Colonic mucosa (tissue), 4 donors: ENCODE measurements at regions not wholly inside any gene's neighbourhood (a gene's known extent, or its start where the extent isn't known, plus 50 kb on each side); places are given as distances from the start of the nearest gene placed in this dataset.
"Not testable (repeated sequence)": the region's sequence is repeated elsewhere in the genome, so short reads cannot be mapped to it uniquely, and the experiment has no call there.

ENCODE experiments used
- DNase-seq: peaks from one replicate; pipeline ENCODE4 v3.0.0-alpha.2; 2020
- H3K27ac ChIP-seq: fragments of 200-600 bp; one replicate; pipeline ENCODE4 v1.8.0; 2021
- H3K27me3 ChIP-seq: fragments of 200-600 bp; one replicate; pipeline ENCODE4 v1.8.0; 2021
- H3K36me3 ChIP-seq: fragments of 200-600 bp; one replicate; pipeline ENCODE4 v1.8.0; 2021
- H3K4me1 ChIP-seq: fragments of 200-600 bp; one replicate; pipeline ENCODE4 v1.8.0; 2021; ENCODE audit warnings: mild to moderate bottlenecking
- H3K4me3 ChIP-seq: fragments of 200-600 bp; one replicate; pipeline ENCODE4 v1.8.0; 2021
- H3K9ac ChIP-seq, 2 donors: one replicate each; pipeline ENCODE4 v1.7.0; 2013; ENCODE audit warnings: control low read depth in 2 of 2, low read depth in 2 of 2, low read length in 2 of 2
- H3K9me3 ChIP-seq: fragments of 200-600 bp; one replicate; pipeline ENCODE4 v1.8.0; 2021
- CTCF ChIP-seq: fragments of 200-600 bp; IDR thresholded peaks from one replicate; pipeline ENCODE4 v1.8.0; 2022; ENCODE audit warnings: antibody characterized with exemption, mild to moderate bottlenecking
- intact Hi-C: fragments of 100-400 bp; cut with DNase I; formaldehyde crosslinking; loops from one replicate; pipeline ENCODE4 v1.14.1; 2022
- donor health status: healthy.
- donor health status: DM: no; HTN: no; CAD: no.
- donor health status: DM: no; HTN: no; CAD: no.

DNA sequence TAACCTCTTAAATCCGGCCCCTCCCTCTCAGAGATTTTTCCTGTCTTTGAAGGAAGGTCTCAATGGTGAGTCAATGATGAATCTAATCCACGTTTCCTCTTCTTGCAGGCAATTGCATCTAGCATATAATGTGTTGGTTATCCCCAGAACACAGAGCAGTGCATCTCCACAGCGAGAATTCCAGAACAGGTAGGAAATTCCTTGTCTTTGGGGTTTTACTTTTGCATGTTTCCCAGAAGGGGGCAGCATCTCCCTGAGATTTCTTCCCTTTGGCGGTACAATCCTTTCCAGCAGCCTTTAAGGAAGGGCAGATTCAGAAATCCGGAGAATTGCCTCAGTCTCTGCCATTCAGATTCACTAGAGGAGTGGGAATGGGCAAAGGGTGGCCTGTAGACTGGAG lies 128.0 kb downstream of the KCNA5 start:
- no peak overlapping the region for H3K27ac ChIP-seq
- H3K36me3 ChIP-seq: no peaks in the 10 kb centered on the region
- peak; percentile 25 for TF ChIP-seq CTCF
- no peak overlapping the region for H3K9ac ChIP-seq
- intact Hi-C loops: loop anchor here (2.0 to 5.0 kb wide), 2 partner anchors 271 to 626 kb away; no protein-coding TSS in a partner anchor
- DNase-seq: peak; percentile 50
- no peaks in the 10 kb centered on the region for H3K27me3 ChIP-seq
- H3K4me3 ChIP-seq: no peak overlapping the region
- no peaks in the 10 kb centered on the region for H3K9me3 ChIP-seq
- H3K4me1 ChIP-seq: no peaks in the 10 kb centered on the region

DNA sequence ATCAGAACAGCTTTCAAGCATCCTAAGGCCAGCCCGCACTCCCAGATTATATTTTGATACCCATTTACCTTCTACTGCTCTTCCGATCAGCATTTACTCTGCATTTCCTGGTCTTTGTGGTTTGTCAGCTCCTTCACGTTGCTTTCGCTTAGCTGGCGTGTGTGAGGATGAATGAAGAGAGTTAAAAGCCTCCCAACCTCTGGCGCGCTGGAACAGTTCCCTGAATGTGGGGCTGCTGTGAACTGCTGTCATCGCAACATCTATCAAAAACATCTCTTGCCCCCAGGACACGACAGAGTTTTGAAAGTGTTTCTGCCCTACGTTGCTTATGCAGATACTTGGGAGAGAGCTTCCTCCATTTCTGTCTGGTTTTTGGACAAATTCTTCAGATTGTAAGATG lies 129.2 kb downstream of the KCNA5 start:
- intact Hi-C loops: loop anchor here (2.0 to 5.0 kb wide), 2 partner anchors 270 to 624 kb away; no protein-coding TSS in a partner anchor
- H3K27me3 ChIP-seq: no peaks in the 10 kb centered on the region
- no peak overlapping the region for H3K27ac ChIP-seq
- H3K9me3 ChIP-seq: no peaks in the 10 kb centered on the region
- H3K4me1 ChIP-seq: no peaks in the 10 kb centered on the region
- DNase-seq: no peak
- H3K4me3 ChIP-seq: no peak overlapping the region
- H3K9ac ChIP-seq: no peak overlapping the region
- no peaks in the 10 kb centered on the region for H3K36me3 ChIP-seq
- no peak for TF ChIP-seq CTCF

DNA sequence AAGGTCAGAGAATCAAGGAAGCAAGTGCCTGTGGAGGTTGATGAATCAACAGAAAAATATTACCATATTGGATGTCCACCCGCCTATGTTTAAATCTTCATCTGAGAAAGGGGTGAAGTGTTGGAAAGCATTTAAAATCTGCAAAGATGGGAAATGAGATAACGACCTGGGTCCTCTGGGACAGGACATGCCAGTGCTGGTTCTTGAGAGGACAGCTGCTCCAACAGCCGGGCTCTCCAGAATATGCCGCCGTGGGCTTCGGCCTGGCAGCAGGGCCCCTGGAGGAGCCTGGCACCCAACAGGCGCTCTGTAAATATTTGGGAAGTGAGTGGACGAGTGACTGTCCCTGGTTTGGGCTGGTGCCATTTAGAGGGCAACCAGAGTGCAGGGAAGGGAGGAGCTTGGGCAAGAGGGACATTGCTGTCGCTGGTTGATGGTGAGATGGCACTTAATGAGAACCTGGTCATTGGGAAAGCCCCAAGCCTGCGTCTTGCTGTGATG lies 129.9 kb downstream of the KCNA5 start:
- no peak overlapping the region for H3K27ac ChIP-seq

GRCh38 chr12:5175415-5175814 lies 131.7 kb downstream of the KCNA5 start:
- H3K4me3 ChIP-seq, H3K36me3 ChIP-seq, intact Hi-C loops, H3K27me3 ChIP-seq, H3K9ac ChIP-seq, H3K27ac ChIP-seq, DNase-seq, H3K9me3 ChIP-seq, H3K4me1 ChIP-seq: not testable (repeated sequence)

More for the DNA sequence above, 129.9 kb downstream of the KCNA5 start:
- H3K4me1 ChIP-seq: no peaks in the 10 kb centered on the region
- no peaks in the 10 kb centered on the region for H3K9me3 ChIP-seq
- no peak for TF ChIP-seq CTCF
- intact Hi-C loops: loop anchor here (2.0 to 5.0 kb wide), 2 partner anchors 269 to 624 kb away; no protein-coding TSS in a partner anchor
- H3K4me3 ChIP-seq: no peak overlapping the region
- DNase-seq: no peak
- no peak overlapping the region for H3K9ac ChIP-seq
- H3K27me3 ChIP-seq: no peaks in the 10 kb centered on the region
- no peaks in the 10 kb centered on the region for H3K36me3 ChIP-seq

GRCh38 chr12:5176036-5176435 lies 132.4 kb downstream of the KCNA5 start:
- Histone ChIP-seq H3K36me3 (no peaks in the 10 kb centered on the region), H3K9me3 (no peaks in the 10 kb centered on the region), H3K27me3 (no peaks in the 10 kb centered on the region), H3K27ac (no peak overlapping the region), H3K9ac (no peak overlapping the region), H3K4me1 (no peaks in the 10 kb centered on the region), H3K4me3 (no peak overlapping the region)
- intact Hi-C loops: no loop called here
- no peak for DNase-seq
- TF ChIP-seq CTCF: no peak

GRCh38 chr12:5177096-5177495 lies 133.4 kb downstream of the KCNA5 start:
- Histone ChIP-seq H3K27me3 (no peaks in the 10 kb centered on the region), H3K36me3 (no peaks in the 10 kb centered on the region), H3K4me3 (no peak overlapping the region), H3K4me1 (no peaks in the 10 kb centered on the region), H3K9ac (no peak overlapping the region), H3K9me3 (no peaks in the 10 kb centered on the region), H3K27ac (no peak overlapping the region)
- DNase-seq: no peak
- intact Hi-C loops: no loop called here
- TF ChIP-seq CTCF: no peak
